Thymus (tissue), 11 donors: ENCODE measurements at regions not wholly inside any gene's neighbourhood (a gene's known extent, or its start where the extent isn't known, plus 50 kb on each side); places are given as distances from the start of the nearest gene placed in this dataset.

ENCODE experiments used
- DNase-seq, 9 donors: peaks; one replicate each; pipeline ENCODE4 v3.0.0-alpha.2; 2013; ENCODE audit warnings: low spot score in 9 of 9, low read depth in 6 of 9, missing footprints in 1 of 9
- H3K27ac ChIP-seq, 2 donors: one replicate each; pipeline ENCODE4 v1.5.1; 2013; ENCODE audit warnings: control low read depth in 1 of 2, low read depth in 1 of 2, low read length in 1 of 2, mild to moderate bottlenecking in 1 of 2, moderate library complexity in 1 of 2
- H3K27me3 ChIP-seq, 2 donors: one replicate each; pipeline ENCODE4 v1.5.1; 2013; ENCODE audit warnings: low read length in 1 of 2; ENCODE audit not compliant: control insufficient read depth in 2 of 2, insufficient read depth in 1 of 2
- H3K36me3 ChIP-seq, 2 donors: one replicate each; pipeline ENCODE4 v1.5.1; 2013; ENCODE audit warnings: low read length in 1 of 2, mild to moderate bottlenecking in 1 of 2, moderate library complexity in 1 of 2; ENCODE audit not compliant: control insufficient read depth in 2 of 2, insufficient read depth in 2 of 2
- H3K4me1 ChIP-seq, 2 donors: one replicate each; pipeline ENCODE4 v1.5.1; 2013; ENCODE audit warnings: low read length in 2 of 2; ENCODE audit not compliant: control insufficient read depth in 2 of 2, insufficient read depth in 2 of 2
- H3K4me3 ChIP-seq, 2 donors: one replicate each; pipeline ENCODE4 v1.5.1; 2013; ENCODE audit warnings: low read length in 2 of 2, control low read depth in 1 of 2, mild to moderate bottlenecking in 1 of 2
- H3K9me3 ChIP-seq, 2 donors: one replicate each; pipeline ENCODE4 v1.5.1; 2013; ENCODE audit warnings: low read length in 1 of 2, mild to moderate bottlenecking in 1 of 2; ENCODE audit not compliant: control insufficient read depth in 2 of 2, insufficient read depth in 1 of 2
- WGBS: extraction: QIAGEN DNeasy Blood & Tissue Kit; methylation state at CpG from one replicate; pipeline ENCODE4 v1.1.7; 2013; 5-methylcytosine and 5-hydroxymethylcytosine counted together
- donor health status: healthy.

DNA sequence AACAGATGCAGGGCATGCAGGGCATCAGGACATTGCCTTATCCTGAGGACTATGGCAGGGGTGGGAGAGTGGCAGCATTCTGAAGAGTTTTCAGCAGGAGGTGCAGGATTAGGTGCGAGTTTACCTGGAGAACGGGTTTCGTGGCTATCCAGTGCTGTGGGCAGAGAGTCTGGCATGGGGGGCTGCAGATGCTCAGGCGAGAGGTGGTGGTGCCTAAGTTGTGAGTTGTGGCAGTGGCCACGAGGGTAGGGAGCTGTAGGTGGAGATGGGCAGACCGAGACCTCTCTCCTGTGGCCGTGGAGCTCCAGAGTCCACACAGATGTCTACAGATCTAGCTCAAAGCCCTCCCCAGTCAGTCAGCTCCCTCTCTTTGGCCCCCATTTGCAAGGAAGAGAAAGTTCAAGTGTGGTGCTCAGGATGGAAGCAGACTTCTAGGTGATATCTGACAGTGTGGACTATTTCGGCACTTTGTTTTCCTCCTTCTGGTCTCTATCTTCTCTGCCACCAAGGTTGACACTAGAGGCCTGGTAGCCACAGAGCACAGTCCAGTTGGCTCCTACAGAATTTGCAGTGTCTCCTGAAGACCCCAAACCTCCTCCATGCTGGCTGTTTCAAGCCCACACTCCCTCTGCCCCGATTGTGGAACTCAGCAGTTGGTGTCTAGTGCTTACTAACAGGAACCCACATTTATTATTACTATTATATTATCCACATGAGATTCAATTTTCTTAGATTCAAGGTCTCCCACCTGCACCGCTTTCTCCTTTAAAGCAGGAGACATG lies 955.7 kb upstream of the ZNF722 start:
- Histone ChIP-seq H3K36me3 (no peaks in the 10 kb centered on the region), H3K27me3 (no peaks in the 10 kb centered on the region), H3K9me3 (peaks cover 24 to 89% of the 10 kb centered on the region in 2 donors), H3K27ac (no peak overlapping the region), H3K4me1 (no peaks in the 10 kb centered on the region), H3K4me3 (no peak overlapping the region)
- DNase-seq = no peak
- 70% methylated on average over 10 of the region's 10 CpGs for WGBS

DNA sequence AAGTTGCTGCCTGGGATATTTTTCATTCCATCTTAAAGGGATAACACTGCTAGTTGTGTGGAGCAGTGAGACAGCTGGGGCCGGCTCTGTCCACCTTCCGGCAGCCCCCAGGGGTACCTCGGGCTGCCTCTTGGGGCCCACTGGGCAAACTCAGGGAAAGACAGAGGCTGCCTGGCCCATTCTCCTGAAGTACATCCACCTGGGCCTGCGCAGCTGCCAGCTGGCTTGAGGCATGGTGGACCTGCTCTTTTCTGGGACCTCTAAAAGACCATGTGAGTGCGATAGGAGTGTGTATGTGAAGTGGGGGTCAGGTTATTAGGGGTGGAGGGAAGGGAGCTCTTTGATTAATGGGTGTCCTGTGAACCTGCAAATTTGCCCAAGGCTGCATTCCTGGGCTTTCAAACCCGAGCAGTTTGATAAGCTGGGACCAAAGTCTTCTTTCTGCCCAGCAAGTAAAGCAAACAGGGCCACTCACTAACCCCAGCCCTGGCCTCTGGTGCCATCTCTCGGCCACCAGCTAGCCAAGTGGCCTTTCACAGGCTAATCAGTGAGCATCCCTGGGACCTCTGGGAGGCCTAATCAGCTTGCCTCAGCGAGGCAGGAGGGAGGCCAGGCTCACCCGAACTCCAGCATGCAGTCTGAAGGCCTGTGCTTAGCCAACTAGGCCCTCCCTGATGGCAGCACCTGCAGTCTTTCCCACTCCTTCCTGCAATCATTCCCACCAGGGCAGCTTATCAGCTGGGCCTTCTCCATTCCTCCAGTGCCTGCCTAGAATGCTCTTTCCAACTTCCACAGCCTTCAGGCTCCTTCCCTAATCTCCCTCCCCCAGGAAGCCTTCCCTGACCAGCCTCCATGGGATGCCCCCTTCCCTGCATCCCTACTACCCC lies 954.7 kb upstream of the ZNF722 start:
- WGBS = 64% methylated on average over 9 of the region's 9 CpGs
- H3K27me3 ChIP-seq = no peaks in the 10 kb centered on the region
- H3K36me3 ChIP-seq = no peaks in the 10 kb centered on the region
- H3K9me3 ChIP-seq = peaks cover 22 to 89% of the 10 kb centered on the region in 2 donors
- H3K27ac ChIP-seq = no peak overlapping the region
- H3K4me3 ChIP-seq = no peak overlapping the region
- no peaks in the 10 kb centered on the region for H3K4me1 ChIP-seq
- no peak for DNase-seq

DNA sequence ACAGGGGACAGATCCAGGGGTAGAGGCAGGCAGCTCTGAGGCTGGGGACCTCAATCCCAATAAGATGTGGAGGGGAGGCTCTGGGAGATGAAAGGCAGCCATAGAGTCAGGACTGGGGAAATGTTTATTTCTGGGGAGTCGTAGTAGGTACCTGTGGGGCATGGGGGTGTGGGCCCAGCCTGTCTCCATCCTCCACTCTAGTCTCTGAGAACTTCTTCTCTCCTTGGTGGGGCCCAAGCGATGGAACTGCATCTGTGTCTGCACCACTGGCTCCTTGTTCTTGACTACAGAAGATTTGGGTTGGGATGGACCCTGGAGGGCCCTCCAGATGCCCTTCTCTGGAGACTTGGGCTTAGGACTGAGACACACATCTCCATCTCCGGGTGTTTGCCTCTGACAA lies 953.9 kb upstream of the ZNF722 start:
- H3K36me3 ChIP-seq = no peaks in the 10 kb centered on the region
- no peaks in the 10 kb centered on the region for H3K27me3 ChIP-seq
- peaks cover 23 to 81% of the 10 kb centered on the region in 2 donors for H3K9me3 ChIP-seq
- no peak overlapping the region for H3K4me3 ChIP-seq
- no peak overlapping the region for H3K27ac ChIP-seq
- 74% methylated on average over 3 of the region's 3 CpGs for WGBS
- H3K4me1 ChIP-seq = no peaks in the 10 kb centered on the region
- DNase-seq = no peak

GRCh38 chr7:63045575-63045974 lies 953.1 kb upstream of the ZNF722 start:
- WGBS = 51% methylated on average over 2 of the region's 2 CpGs
- H3K36me3 ChIP-seq = no peaks in the 10 kb centered on the region
- DNase-seq = no peak
- peaks cover 23 to 73% of the 10 kb centered on the region in 2 donors for H3K9me3 ChIP-seq
- no peaks in the 10 kb centered on the region for H3K27me3 ChIP-seq
- H3K27ac ChIP-seq = no peak overlapping the region
- H3K4me1 ChIP-seq = no peaks in the 10 kb centered on the region
- no peak overlapping the region for H3K4me3 ChIP-seq

DNA sequence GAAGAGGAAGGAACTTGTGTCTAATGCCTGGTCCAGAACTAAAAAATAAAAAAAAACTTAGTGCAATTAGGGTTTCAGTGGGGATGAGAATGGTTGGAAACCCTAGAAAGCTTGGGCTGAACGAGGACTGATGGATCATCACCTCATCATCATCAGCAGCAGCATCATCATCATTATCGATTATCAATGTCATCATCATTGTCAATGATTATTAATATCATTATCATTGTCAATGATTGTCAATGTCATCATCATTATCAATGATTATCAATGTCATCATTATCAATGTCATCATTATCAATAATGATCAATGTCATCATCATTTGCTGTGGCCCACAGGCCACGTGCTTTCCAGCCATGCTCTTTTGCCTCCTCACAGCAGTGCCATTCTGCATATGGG lies 952.0 kb upstream of the ZNF722 start:
- no peaks in the 10 kb centered on the region for H3K27me3 ChIP-seq
- DNase-seq = no peak
- H3K36me3 ChIP-seq = no peaks in the 10 kb centered on the region
- no peak overlapping the region for H3K4me3 ChIP-seq
- no peak overlapping the region for H3K27ac ChIP-seq
- WGBS = 83% methylated on average over 3 of the region's 3 CpGs
- H3K9me3 ChIP-seq = peaks cover 16 to 63% of the 10 kb centered on the region in 2 donors
- H3K4me1 ChIP-seq = no peaks in the 10 kb centered on the region

DNA sequence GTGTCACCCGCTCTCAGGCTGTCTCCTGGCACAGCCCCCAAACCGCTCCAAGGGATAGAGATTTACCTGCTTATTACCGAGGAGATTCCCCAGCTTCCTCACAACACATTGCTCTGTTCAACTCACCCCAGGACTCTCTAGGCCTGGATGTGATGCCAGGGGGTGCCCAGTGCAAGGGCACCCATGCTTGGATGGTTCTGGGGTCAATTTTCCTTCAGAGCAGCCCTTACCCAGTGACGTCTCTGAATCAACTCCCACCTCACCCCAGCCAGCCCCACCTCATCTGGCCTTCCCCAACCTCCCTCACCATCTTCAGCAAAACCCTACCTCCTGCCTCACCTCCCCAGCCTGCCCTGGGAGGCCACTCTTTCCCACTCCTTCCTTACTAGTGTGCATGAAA lies 951.6 kb upstream of the ZNF722 start:
- Histone ChIP-seq H3K27me3 (no peaks in the 10 kb centered on the region), H3K36me3 (no peaks in the 10 kb centered on the region), H3K4me3 (no peak overlapping the region), H3K4me1 (no peaks in the 10 kb centered on the region), H3K9me3 (peaks cover 15 to 63% of the 10 kb centered on the region in 2 donors), H3K27ac (no peak overlapping the region)
- WGBS = 84% methylated on average over 4 of the region's 4 CpGs
- DNase-seq = no peak

- Histone ChIP-seq H3K27me3 (no peaks in the 10 kb centered on the region), H3K27ac (no peak overlapping the region), H3K4me1 (no peaks in the 10 kb centered on the region), H3K36me3 (no peaks in the 10 kb centered on the region), H3K9me3 (peaks cover 15 to 65% of the 10 kb centered on the region in 2 donors), H3K4me3 (no peak overlapping the region)
- no peak for DNase-seq
- WGBS = 88% methylated on average over 3 of the region's 3 CpGs
These were observed 951.1 kb upstream of the ZNF722 start for GRCh38 chr7:63047546-63047945.

GRCh38 chr7:63054191-63054661 lies 944.4 kb upstream of the ZNF722 start:
- no peak for DNase-seq
- peaks cover 15 to 57% of the 10 kb centered on the region in 2 donors for H3K9me3 ChIP-seq
- WGBS = 68% methylated on average over 45 of the region's 45 CpGs

GRCh38 chr7:63057265-63057664 lies 941.4 kb upstream of the ZNF722 start:
- WGBS = 95% methylated on average over 5 of the region's 5 CpGs
- Histone ChIP-seq H3K27ac (no peak overlapping the region), H3K36me3 (no peaks in the 10 kb centered on the region), H3K27me3 (no peaks in the 10 kb centered on the region), H3K4me1 (no peaks in the 10 kb centered on the region), H3K9me3 (peaks cover 14 to 51% of the 10 kb centered on the region in 2 donors), H3K4me3 (no peak overlapping the region)
- DNase-seq = no peak

More at GRCh38 chr7:63054191-63054661, 944.4 kb upstream of the ZNF722 start:
- H3K4me1 ChIP-seq = no peaks in the 10 kb centered on the region
- H3K36me3 ChIP-seq = no peaks in the 10 kb centered on the region
- no peak overlapping the region for H3K4me3 ChIP-seq
- H3K27me3 ChIP-seq = no peaks in the 10 kb centered on the region
- no peak overlapping the region for H3K27ac ChIP-seq
